Fibroblast of gingiva (primary cell): ENCODE measurements at regions not wholly inside any gene's neighbourhood (a gene's known extent, or its start where the extent isn't known, plus 50 kb on each side); places are given as distances from the start of the nearest gene placed in this dataset.

ENCODE experiments used
- DNase-seq: peaks from one replicate; pipeline ENCODE4 v3.0.0-alpha.2; 2011; ENCODE audit warnings: low read depth

GRCh38 chr15:69951898-69952555, 145.7 kb downstream of the TLE3 start:
- DNase-seq = no peak

- DNase-seq = no peak
These were observed 144.7 kb downstream of the TLE3 start for GRCh38 chr15:69953051-69953450.

GRCh38 chr15:69953816-69954215, 143.9 kb downstream of the TLE3 start:
- DNase-seq = no peak

GRCh38 chr15:69954666-69955065, 143.1 kb downstream of the TLE3 start:
- DNase-seq = no peak

GRCh38 chr15:69955240-69955894, 142.3 kb downstream of the TLE3 start:
- no peak for DNase-seq

GRCh38 chr15:69956417-69956816, 141.3 kb downstream of the TLE3 start:
- no peak for DNase-seq

GRCh38 chr15:69957175-69957574, 140.5 kb downstream of the TLE3 start:
- DNase-seq = no peak

- DNase-seq = no peak
These were observed 139.1 kb downstream of the TLE3 start for GRCh38 chr15:69958496-69959084.

GRCh38 chr15:69962561-69962960, 135.2 kb downstream of the TLE3 start:
- DNase-seq = no peak

GRCh38 chr15:69963385-69963784, 134.3 kb downstream of the TLE3 start:
- no peak for DNase-seq

- DNase-seq = no peak
These were observed 125.9 kb downstream of the TLE3 start for GRCh38 chr15:69971771-69972170.

- no peak for DNase-seq
These were observed 125.3 kb downstream of the TLE3 start for GRCh38 chr15:69972436-69972835.

- DNase-seq = no peak
These were observed 124.5 kb downstream of the TLE3 start for GRCh38 chr15:69973102-69973714.

GRCh38 chr15:69973880-69974279, 123.8 kb downstream of the TLE3 start:
- DNase-seq = no peak

GRCh38 chr15:69974321-69974720, 123.4 kb downstream of the TLE3 start:
- no peak for DNase-seq

GRCh38 chr15:69976366-69976994, 121.2 kb downstream of the TLE3 start:
- DNase-seq = peak; percentile 13

GRCh38 chr15:69978603-69979002, 119.1 kb downstream of the TLE3 start:
- DNase-seq = no peak

- no peak for DNase-seq
These were observed 118.5 kb downstream of the TLE3 start for GRCh38 chr15:69979262-69979661.

- DNase-seq = no peak
These were observed 117.9 kb downstream of the TLE3 start for GRCh38 chr15:69979783-69980182.

- no peak for DNase-seq
These were observed 117.2 kb downstream of the TLE3 start for GRCh38 chr15:69980341-69981059.

GRCh38 chr15:69982037-69982436, 115.7 kb downstream of the TLE3 start:
- DNase-seq = no peak

GRCh38 chr15:69983696-69984265, 113.9 kb downstream of the TLE3 start:
- DNase-seq = no peak
